Gastroesophageal sphincter (tissue), 4 donors: ENCODE measurements at regions not wholly inside any gene's neighbourhood (a gene's known extent, or its start where the extent isn't known, plus 50 kb on each side); places are given as distances from the start of the nearest gene placed in this dataset.

Experiments used
- ATAC-seq: fragments of 150-250 bp; one replicate; pipeline ENCODE4 v1.9.1; 2016; ENCODE audit warnings: mild to moderate bottlenecking, moderate library complexity
- H3K27ac ChIP-seq, 4 donors: fragments of 200-600 bp; sonication (generic) in 3 of 4; 1 replicate in 3 of 4; 2 replicates in 1 of 4; pipeline ENCODE4 v1.5.1; 2016 to 2019
- H3K27me3 ChIP-seq: fragments of 200-600 bp; sonication (generic); one replicate; pipeline ENCODE4 v1.5.1; 2019
- H3K36me3 ChIP-seq, 2 donors: fragments of 200-600 bp; sonication (generic); one replicate each; pipeline ENCODE4 v1.5.1; 2019; ENCODE audit warnings: control low read depth in 1 of 2
- H3K4me1 ChIP-seq, 3 donors: fragments of 200-600 bp; sonication (generic); 1 replicate in 2 of 3; 2 replicates in 1 of 3; pipeline ENCODE4 v1.5.1; 2016 to 2019; ENCODE audit warnings: control low read depth in 2 of 3
- H3K4me3 ChIP-seq, 2 donors: fragments of 200-600 bp; sonication (generic); one replicate each; pipeline ENCODE4 v1.5.1; 2019; ENCODE audit warnings: mild to moderate bottlenecking in 1 of 2, moderate library complexity in 1 of 2
- H3K9me3 ChIP-seq, 3 donors: fragments of 200-600 bp; sonication (generic); one replicate each; pipeline ENCODE4 v1.5.1; 2017 to 2019; ENCODE audit warnings: control low read depth in 2 of 3
- CTCF ChIP-seq, 4 experiments: fragments of 200-600 bp in 2 of 4; fragments of 450-650 bp in 2 of 4; sonication (generic) in 1 of 4; IDR thresholded peaks; one replicate each; pipeline ENCODE4 v1.5.1; 2017 to 2019; ENCODE audit warnings: antibody characterized with exemption in 4 of 4, mild to moderate bottlenecking in 2 of 4, moderate library complexity in 2 of 4
- EP300 ChIP-seq: sonication (generic); formaldehyde crosslinking; IDR thresholded peaks from one replicate; pipeline ENCODE4 v1.6.1; 2017; ENCODE audit warnings: antibody characterized with exemption, mild to moderate bottlenecking
- POLR2A ChIP-seq, 2 donors: fragments of 450-650 bp; IDR thresholded peaks; one replicate each; pipeline ENCODE4 v1.6.1; 2017; ENCODE audit warnings: antibody characterized with exemption in 2 of 2, mild to moderate bottlenecking in 2 of 2, moderate library complexity in 1 of 2
- POLR2AphosphoS5 ChIP-seq: sonication (generic); formaldehyde crosslinking; IDR thresholded peaks from one replicate; pipeline ENCODE4 v1.6.1; 2017; ENCODE audit warnings: antibody characterized with exemption
- WGBS, 2 donors: methylation state at CpG; one replicate each; pipeline ENCODE4 v1.1.5; 2018; ENCODE audit warnings: low coverage in 1 of 2; 5-methylcytosine and 5-hydroxymethylcytosine counted together

DNA sequence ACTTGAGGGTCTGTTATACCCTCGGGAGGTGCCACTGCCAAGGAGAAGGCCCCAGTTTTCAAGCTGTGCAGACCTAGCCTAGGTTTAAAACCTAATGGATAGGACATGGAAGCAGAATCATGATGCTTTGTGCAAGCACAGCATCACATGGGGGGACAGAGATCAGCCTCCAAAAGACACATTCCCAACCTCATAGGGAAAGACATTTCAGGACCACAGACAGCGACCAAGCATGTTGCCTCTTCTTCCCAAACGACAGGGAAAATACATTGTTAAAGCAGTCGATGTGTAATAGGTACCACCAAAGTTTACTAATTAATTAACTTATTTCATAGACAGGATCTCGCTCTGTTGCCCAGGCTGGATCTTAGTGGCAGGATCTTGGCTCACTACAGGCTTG is 573.9 kb downstream of the TCERG1L start:
- no peak overlapping the region for H3K4me3 ChIP-seq
- no peaks in the 10 kb centered on the region for H3K36me3 ChIP-seq
- no peak overlapping the region for H3K27ac ChIP-seq
- ATAC-seq, result no peak
- H3K9me3 ChIP-seq, result no peaks in the 10 kb centered on the region
- H3K27me3 ChIP-seq, result peaks cover 19% of the 10 kb centered on the region
- no peaks in the 10 kb centered on the region for H3K4me1 ChIP-seq
- 12 to 20% methylated on average over 4 of the region's 5 CpGs for WGBS, 2 donors
- no peak for TF ChIP-seq POLR2AphosphoS5
- no peak for TF ChIP-seq POLR2A (IDR thresholded peaks at IDR 0.05)
- no peak for TF ChIP-seq EP300
- no peak for TF ChIP-seq CTCF (IDR thresholded peaks at IDR 0.05)

DNA sequence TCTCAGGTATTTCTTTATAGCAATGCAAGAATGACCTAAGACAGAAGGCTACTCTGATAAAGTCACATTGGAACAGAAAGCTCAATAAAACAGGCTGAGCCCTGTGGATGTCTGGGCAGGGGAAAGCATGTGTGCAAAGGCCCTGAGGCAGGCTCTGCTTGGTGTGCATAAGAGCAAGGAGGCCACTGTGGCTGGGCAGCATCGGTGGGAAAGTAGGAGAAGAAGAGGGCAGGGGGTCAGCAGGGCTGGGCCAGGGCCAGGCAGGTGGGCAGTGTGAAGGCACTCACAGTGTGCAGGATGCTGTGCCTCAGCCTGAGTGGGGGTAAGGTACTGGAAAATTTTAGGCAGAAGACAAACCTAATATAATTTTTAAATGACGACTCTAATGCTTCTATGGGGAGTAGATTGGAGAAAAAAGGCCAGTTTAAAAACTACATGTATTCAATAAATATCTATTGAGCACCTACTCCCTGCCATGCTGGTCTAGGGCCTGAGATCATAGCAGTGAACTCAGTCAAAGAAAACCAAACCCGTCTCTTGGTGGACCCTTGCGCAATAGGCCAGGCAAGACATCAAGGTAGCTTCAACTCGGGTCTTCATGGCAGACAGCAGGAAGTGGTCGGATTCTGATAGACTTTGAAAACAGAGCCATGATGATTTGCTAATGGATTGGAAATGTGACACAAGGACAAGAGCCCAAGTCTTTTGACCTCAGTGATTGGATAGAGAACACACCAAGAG is 572.3 kb downstream of the TCERG1L start:
- 88 to 92% methylated on average over 2 to 6 of the region's 6 CpGs for WGBS, 2 donors
- Histone ChIP-seq H3K4me1 (no peaks in the 10 kb centered on the region), H3K27ac (no peak overlapping the region), H3K36me3 (no peaks in the 10 kb centered on the region), H3K4me3 (no peak overlapping the region), H3K9me3 (no peaks in the 10 kb centered on the region), H3K27me3 (peaks cover 27% of the 10 kb centered on the region)
- TF ChIP-seq CTCF (IDR thresholded peaks at IDR 0.05), result no peak
- no peak for TF ChIP-seq POLR2AphosphoS5
- no peak for TF ChIP-seq POLR2A (IDR thresholded peaks at IDR 0.05)
- TF ChIP-seq EP300, result no peak
- no peak for ATAC-seq

GRCh38 chr10:130739757-130740145 is 571.8 kb downstream of the TCERG1L start:
- ATAC-seq, result no peak
- peaks cover 33% of the 10 kb centered on the region for H3K27me3 ChIP-seq
- H3K27ac ChIP-seq, result no peak overlapping the region
- no peak overlapping the region for H3K4me3 ChIP-seq
- no peaks in the 10 kb centered on the region for H3K9me3 ChIP-seq
- H3K4me1 ChIP-seq, result no peaks in the 10 kb centered on the region
- TF ChIP-seq POLR2AphosphoS5 (no peak), EP300 (no peak), CTCF (IDR thresholded peaks at IDR 0.05) (no peak), POLR2A (IDR thresholded peaks at IDR 0.05) (no peak)
- WGBS, 2 donors, result 67 to 68% methylated on average over 7 to 8 of the region's 9 CpGs
- H3K36me3 ChIP-seq, result no peaks in the 10 kb centered on the region

DNA sequence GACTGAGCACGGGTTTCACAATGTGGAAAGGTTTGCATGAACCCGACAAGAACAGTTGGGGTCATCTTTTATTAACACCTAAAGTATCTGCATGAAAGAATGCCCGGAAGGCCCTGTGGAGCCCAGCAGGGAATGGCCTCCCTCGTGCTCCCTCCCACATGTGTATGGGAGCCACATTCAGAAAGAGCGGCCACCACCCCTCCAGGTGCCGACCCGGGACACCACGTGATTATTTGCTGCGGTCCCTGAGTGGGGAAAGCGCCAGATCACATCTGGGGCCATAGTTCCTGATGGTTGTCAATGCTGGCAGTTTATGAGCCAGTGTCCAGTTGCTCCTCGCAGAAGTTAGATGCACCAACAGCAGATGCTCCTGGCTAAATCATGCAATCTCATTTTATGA is 571.4 kb downstream of the TCERG1L start:
- TF ChIP-seq POLR2A (IDR thresholded peaks at IDR 0.05) (no peak), POLR2AphosphoS5 (no peak), CTCF (IDR thresholded peaks at IDR 0.05) (no peak), EP300 (no peak)
- H3K4me3 ChIP-seq, result no peak overlapping the region
- H3K9me3 ChIP-seq, result no peaks in the 10 kb centered on the region
- no peaks in the 10 kb centered on the region for H3K4me1 ChIP-seq
- ATAC-seq, result no peak
- H3K27me3 ChIP-seq, result peaks cover 37% of the 10 kb centered on the region
- 72 to 84% methylated on average over 5 to 9 of the region's 11 CpGs for WGBS, 2 donors
- H3K27ac ChIP-seq, result no peak overlapping the region
- no peaks in the 10 kb centered on the region for H3K36me3 ChIP-seq
